Heart left ventricle (tissue), 13 donors: ENCODE measurements at regions not wholly inside any gene's neighbourhood (a gene's known extent, or its start where the extent isn't known, plus 50 kb on each side); places are given as distances from the start of the nearest gene placed in this dataset.

Source experiments
- POLR2A ChIP-seq, 2 donors: fragments of 450-650 bp; IDR thresholded peaks; one replicate each; pipeline ENCODE4 v1.6.1; 2017; ENCODE audit warnings: antibody characterized with exemption in 2 of 2, mild to moderate bottlenecking in 2 of 2, moderate library complexity in 2 of 2
- TF ChIP-seq, protein P1 (sequence below), 12 donors: fragments of 200-600 bp; sonication (generic) in 4 of 12; IDR thresholded peaks; one replicate each; pipeline versions ENCODE4 v1.5.0 to v1.8.0; 2018 to 2022; ENCODE audit warnings: antibody characterized with exemption in 12 of 12, mild to moderate bottlenecking in 5 of 12
- donor health status: ischemic (EF 13 %, LVEDD 7.1; RV severe dilation, severe dysfunction).
- donor health status: DM: no; HTN: yes; CAD: no.
- donor health status: DM: no; HTN: no; CAD: no.
- donor health status: ischemic (EF 25% LVEDD 6.9; RV normal size, moderate dysfunction).
- donor health status: ischemic (EF 25% LVEDD 5.7; RV mildly dilated, moderate dysfunction).
- donor health status: ischemic (EF 35%, LVEDD 5.7; RV mildly dilated, moderate dysfunction).
- donor health status: nonischemic (EF 11% LVEDD 7.7; RV severe dilation, severe dysfunction).
- donor health status: DM: yes; HTN: yes; CAD: no.
- donor health status: PGD.
- donor health status: ischemic (EF 29% LVEDD 5.4; RV normal size, mild dysfunction).
- donor health status: nonischemic (EF 23%, LVEDD 6.1; RV moderate dilation, normal function).

DNA sequence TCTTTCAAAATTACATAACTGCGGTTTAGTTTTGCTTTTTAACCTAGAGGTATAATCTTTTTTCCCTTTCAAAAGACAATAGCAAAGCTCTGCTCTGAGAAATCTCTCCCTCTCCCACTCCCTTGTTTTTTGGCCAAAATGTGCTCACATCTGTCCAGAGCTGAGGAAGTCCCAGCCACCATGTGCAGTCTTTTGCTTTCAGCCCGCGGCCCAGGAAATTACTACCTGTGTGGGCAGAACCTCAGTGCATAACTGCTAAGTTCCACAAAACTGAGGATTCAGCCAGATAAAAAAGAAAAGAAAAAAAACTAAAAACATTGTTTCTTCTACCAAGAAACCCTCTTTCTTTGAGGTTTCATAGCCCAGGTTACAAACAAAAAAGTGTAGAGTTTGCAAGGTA is 115.0 kb upstream of the HGF start:
- TF ChIP-seq POLR2A (IDR thresholded peaks at IDR 0.05) = no peak
- TF ChIP-seq, protein P1, sequence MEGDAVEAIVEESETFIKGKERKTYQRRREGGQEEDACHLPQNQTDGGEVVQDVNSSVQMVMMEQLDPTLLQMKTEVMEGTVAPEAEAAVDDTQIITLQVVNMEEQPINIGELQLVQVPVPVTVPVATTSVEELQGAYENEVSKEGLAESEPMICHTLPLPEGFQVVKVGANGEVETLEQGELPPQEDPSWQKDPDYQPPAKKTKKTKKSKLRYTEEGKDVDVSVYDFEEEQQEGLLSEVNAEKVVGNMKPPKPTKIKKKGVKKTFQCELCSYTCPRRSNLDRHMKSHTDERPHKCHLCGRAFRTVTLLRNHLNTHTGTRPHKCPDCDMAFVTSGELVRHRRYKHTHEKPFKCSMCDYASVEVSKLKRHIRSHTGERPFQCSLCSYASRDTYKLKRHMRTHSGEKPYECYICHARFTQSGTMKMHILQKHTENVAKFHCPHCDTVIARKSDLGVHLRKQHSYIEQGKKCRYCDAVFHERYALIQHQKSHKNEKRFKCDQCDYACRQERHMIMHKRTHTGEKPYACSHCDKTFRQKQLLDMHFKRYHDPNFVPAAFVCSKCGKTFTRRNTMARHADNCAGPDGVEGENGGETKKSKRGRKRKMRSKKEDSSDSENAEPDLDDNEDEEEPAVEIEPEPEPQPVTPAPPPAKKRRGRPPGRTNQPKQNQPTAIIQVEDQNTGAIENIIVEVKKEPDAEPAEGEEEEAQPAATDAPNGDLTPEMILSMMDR (IDR thresholded peaks at IDR 0.05) = no peak
